ENCODE measurements at regions not wholly inside any gene's neighbourhood (a gene's known extent, or its start where the extent isn't known, plus 50 kb on each side); places are given as distances from the start of the nearest gene placed in this dataset.

GRCh38 chr18:44331656-44332570, 348.8 kb upstream of the SETBP1 start:
- TF ChIP-seq CTCF (IDR thresholded peaks at IDR 0.05) (no peak), POLR2A (IDR thresholded peaks at IDR 0.05) (no peak)

Data from Peyer's patch (tissue), 4 donors.